HPDE6-E6E7 (cell line): ENCODE measurements at regions not wholly inside any gene's neighbourhood (a gene's known extent, or its start where the extent isn't known, plus 50 kb on each side); places are given as distances from the start of the nearest gene placed in this dataset.
"Not testable (repeated sequence)": the region's sequence is repeated elsewhere in the genome, so short reads cannot be mapped to it uniquely, and the experiment has no call there.

ENCODE experiments used
- DNase-seq: peaks from one replicate; pipeline ENCODE4 v3.0.0; 2011; ENCODE audit warnings: missing footprints; ENCODE audit errors: extremely low spot score

- DNase-seq, result no peak
Measured at GRCh38 chr6:103925317-103925716, 934.4 kb downstream of the HACE1 start.

GRCh38 chr6:103910018-103910417 lies 949.7 kb downstream of the HACE1 start:
- DNase-seq, result no peak

GRCh38 chr6:103908898-103909297 lies 950.8 kb downstream of the HACE1 start:
- DNase-seq, result no peak

- DNase-seq, result no peak
Measured at GRCh38 chr6:103895136-103895535, 964.6 kb downstream of the HACE1 start.

GRCh38 chr6:103893141-103893581 lies 966.6 kb downstream of the HACE1 start:
- DNase-seq, result no peak

GRCh38 chr6:103886951-103887350 lies 972.8 kb downstream of the HACE1 start:
- no peak for DNase-seq

GRCh38 chr6:103885446-103885845 lies 974.3 kb downstream of the HACE1 start:
- DNase-seq, result no peak

GRCh38 chr6:103879800-103880199 lies 979.9 kb downstream of the HACE1 start:
- DNase-seq, result no peak

- DNase-seq, result no peak
Measured at GRCh38 chr6:103875221-103875620, 984.5 kb downstream of the HACE1 start.

GRCh38 chr6:103874575-103874974 lies 985.1 kb downstream of the HACE1 start:
- no peak for DNase-seq

- DNase-seq, result no peak
Measured at GRCh38 chr6:103872678-103873077, 987.0 kb downstream of the HACE1 start.

GRCh38 chr6:103872233-103872632 lies 987.5 kb downstream of the HACE1 start:
- DNase-seq, result no peak

GRCh38 chr6:103870970-103871369 lies 988.7 kb downstream of the HACE1 start:
- no peak for DNase-seq

GRCh38 chr6:103862297-103862696 lies 997.4 kb downstream of the HACE1 start:
- DNase-seq, result no peak

- DNase-seq, result no peak
Measured at GRCh38 chr6:103858003-103858402, 1001.7 kb downstream of the HACE1 start.

- no peak for DNase-seq
Measured at GRCh38 chr6:103855750-103856149, 1004.0 kb downstream of the HACE1 start.

- DNase-seq, result no peak
Measured at GRCh38 chr6:103854059-103854458, 1005.7 kb downstream of the HACE1 start.

- no peak for DNase-seq
Measured at GRCh38 chr6:103838457-103838856, 1021.3 kb downstream of the HACE1 start.

GRCh38 chr6:103826209-103826608 lies 1033.5 kb downstream of the HACE1 start:
- no peak for DNase-seq

GRCh38 chr6:103820148-103820547 lies 1039.6 kb downstream of the HACE1 start:
- no peak for DNase-seq

- no peak for DNase-seq
Measured at GRCh38 chr6:103819509-103819908, 1040.2 kb downstream of the HACE1 start.

GRCh38 chr6:103812970-103813369 lies 1046.7 kb downstream of the HACE1 start:
- DNase-seq, result no peak

- not testable (repeated sequence) for DNase-seq
Measured at GRCh38 chr6:103801901-103802479, 1057.7 kb downstream of the HACE1 start.

- DNase-seq, result no peak
Measured at GRCh38 chr6:103799971-103800670, 1059.6 kb downstream of the HACE1 start.
